ENCODE measurements at regions not wholly inside any gene's neighbourhood (a gene's known extent, or its start where the extent isn't known, plus 50 kb on each side); places are given as distances from the start of the nearest gene placed in this dataset.

DNA sequence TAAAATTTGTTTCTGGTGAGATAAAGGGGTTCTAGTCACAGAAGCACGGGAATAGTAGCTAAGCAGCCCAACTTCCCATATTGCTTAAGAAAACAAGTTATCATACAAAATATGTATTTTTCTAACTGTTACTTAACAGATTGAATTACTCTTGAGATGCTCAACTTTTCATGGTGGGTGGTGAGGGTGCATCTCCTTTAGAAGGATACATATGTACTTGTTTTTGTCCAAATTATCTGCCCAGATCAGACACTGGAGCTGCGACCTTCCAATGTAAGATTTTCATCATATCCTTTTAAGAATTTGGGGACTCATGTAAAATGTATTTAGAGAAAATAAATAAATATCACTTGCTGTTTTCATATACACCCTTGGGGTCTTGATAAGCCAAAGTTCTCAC lies 252.2 kb upstream of the SOX2 start:
- no peak for DNase-seq (ENCODE audit: low read depth)

DNA sequence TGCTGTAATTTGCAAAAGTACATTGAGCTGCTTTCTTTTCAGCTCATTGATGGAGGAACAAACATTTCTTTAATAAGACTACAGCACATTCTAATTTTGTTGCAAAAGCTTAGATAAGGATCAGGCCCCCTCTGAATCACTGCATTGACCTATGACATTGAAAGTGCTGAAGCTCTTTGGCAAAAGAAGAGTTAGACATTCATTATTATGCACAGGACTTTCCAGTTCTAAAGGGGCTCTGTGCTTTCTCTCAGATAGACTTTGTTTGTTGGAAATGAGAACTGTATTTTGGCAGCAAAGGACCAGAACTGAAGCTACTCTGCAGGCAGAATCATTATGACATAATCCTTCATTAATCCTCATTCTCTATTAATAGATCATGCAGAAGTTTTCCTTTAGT lies 252.9 kb upstream of the SOX2 start:
- H3K4me3 ChIP-seq (ENCODE audit: low read depth, low read length), result no peak overlapping the region
- DNase-seq (ENCODE audit: low read depth), result no peak

More for the DNA sequence above, 252.2 kb upstream of the SOX2 start:
- no peak overlapping the region for H3K4me3 ChIP-seq (ENCODE audit: low read depth, low read length)

DNA sequence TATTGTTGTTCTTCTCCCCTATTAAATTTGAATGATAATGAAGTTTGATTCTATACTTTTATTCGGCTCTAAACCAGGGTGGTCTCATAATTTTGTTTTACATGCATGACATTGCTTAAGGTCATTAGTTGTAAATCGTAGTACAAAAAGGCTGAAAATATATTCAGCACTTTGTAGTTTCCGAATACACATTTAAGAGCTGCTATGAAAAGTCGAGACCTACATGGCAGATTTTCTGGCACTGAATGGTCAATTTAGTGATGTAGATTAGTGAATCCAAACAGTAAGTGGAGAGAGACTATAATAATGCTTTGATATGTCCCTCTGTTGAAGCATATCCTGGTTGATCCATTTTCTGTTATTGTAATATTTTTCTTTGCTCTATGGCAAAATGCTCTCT lies 254.0 kb upstream of the SOX2 start:
- no peak for DNase-seq (ENCODE audit: low read depth)
- H3K4me3 ChIP-seq (ENCODE audit: low read depth, low read length), result no peak overlapping the region

DNA sequence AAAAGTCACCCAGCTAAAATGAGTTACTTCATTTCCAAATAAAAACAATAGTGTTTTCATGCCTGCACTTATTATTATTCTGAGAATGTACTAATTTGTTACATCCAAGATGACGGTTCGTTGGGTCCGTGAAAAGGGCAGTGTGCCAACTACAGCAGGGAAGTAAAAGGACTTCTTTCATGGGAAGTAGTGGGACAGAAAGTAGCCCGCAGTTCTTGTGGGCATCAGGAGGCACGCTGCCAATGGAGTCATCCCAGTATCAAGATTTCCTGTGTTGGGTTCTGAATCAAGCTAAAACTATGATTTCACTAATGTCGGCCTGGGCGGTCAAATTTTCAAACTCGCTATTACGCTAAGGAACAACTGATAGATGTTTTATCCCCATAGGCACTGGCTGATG lies 254.5 kb upstream of the SOX2 start:
- no peak for DNase-seq (ENCODE audit: low read depth)

DNA sequence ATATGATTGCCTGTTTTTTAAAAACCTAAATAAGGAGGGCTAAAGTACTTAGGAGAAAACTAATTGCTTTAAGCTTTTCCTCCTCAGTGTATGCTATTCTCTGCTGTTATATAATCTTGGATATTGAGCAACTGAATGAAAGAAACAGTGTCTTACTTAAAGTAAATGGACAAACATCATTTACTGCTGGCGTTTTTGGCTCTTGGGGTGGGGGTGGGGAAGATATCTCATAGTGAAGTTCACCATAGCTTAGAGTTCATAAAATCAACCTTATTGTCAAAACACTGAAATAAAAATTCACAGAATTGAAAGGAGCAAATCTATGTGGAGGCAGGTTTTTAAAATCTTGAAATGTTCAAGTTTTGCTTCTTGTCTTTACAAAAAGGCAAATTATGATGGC lies 256.4 kb upstream of the SOX2 start:
- H3K4me3 ChIP-seq (ENCODE audit: low read depth, low read length), result no peak overlapping the region
- no peak for DNase-seq (ENCODE audit: low read depth)

More for the DNA sequence above, 254.5 kb upstream of the SOX2 start:
- no peak overlapping the region for H3K4me3 ChIP-seq (ENCODE audit: low read depth, low read length)

DNA sequence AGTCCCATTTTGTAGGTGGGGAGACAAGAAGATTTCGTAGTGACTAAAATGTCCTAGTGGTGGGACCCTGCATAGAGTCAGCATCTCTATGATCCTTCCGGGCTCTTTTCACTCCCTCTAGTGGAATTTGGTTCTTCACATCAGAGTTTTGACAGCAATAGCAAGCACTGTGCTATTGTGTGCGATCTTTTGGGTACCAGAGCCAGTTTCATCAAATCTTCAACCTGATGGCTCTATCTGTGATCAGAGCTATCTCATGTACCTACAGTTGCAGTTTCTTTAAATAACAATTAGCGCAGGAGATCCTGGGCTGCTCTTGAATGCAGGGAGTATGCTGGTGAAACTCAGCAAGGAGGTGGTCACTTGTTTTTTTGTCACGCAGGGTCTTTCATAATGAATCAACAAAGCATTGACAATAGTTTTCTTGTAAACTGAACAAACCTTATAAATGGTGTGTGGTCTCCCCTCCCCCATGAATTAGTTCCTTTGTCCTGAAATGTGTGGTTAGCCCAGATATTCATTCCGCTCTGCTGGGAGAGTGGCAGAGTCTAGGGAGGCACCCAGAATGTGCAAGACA lies 257.2 kb upstream of the SOX2 start:
- DNase-seq (ENCODE audit: low read depth), result no peak
- H3K4me3 ChIP-seq (ENCODE audit: low read depth, low read length), result no peak overlapping the region

DNA sequence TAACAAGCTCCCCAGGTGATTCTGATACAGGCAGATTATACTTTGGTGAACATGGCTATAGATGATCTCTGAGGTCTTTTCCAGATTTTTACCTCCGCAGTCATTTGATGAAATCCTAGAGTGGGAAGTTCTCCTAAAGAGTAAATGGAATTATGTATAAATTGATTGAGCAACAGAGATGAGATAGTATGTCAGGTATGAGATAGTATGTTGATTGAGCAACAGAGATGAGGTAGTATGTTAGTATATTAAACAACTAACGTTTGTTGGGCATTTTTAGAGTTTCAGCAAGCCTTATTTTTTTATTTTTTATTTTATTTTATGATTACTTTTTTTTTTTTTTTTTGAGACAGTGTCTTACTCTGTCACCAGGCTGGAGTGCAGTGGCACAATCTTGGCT lies 265.0 kb upstream of the SOX2 start:
- DNase-seq (ENCODE audit: low read depth), result no peak
- H3K4me3 ChIP-seq (ENCODE audit: low read depth, low read length), result no peak overlapping the region

DNA sequence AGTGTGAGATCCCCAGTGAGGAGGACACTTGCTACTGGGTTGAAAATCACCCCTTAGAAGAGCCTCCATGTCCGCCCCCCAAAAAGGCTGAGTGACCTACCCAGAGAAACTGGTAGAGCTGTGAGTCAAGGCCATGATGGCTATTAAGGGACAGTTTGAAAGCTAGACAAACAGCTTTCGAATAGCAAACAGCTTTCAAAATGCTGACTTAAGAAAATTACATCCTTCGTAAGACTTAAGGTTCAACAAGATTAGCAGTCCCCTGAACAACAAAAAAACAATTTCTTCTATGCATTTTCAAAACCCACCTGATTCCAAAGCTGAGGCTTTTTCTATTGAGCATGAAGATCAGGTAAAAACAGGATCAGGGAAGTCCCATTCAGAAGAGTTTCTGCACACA lies 269.7 kb upstream of the SOX2 start:
- DNase-seq (ENCODE audit: low read depth), result no peak
- no peak overlapping the region for H3K4me3 ChIP-seq (ENCODE audit: low read depth, low read length)

DNA sequence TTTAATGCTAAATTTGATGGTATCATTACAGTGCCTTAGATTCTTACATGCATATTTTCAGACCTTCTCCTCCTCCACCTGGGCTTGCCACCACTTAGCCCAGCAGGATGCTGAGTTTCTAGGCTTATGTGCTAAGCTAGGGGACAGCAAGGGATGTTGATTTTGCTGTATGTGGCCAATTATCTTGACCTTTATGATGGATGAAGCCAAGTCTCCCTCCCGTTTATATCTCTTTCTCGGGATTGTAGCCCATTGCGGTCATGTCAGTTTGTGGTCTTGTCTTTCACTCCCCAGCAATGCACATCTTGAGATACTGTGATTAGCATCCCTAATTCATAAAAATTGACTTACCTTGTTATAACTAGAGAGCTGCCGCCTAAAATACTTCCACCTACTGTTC lies 278.7 kb upstream of the SOX2 start:
- DNase-seq (ENCODE audit: low read depth), result no peak
- H3K4me3 ChIP-seq (ENCODE audit: low read depth, low read length), result no peak overlapping the region

DNA sequence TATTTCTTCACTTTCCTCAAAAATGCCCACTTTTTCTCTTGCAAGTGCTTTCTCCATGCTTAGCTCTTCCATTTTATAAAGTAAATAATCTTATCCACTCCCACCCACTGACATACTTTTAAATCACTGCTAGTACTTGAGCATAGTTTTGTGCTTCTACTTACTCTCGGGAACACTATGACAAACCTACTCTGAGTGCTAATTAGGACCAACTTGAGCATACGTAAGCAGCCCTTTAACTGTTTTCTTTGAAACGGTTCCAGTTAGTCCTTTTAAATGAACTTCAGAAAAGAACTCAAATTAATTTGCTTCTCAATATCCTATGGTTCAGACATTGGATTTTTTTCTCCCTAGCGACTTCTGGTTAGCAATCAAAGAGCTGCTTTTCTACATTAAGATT lies 280.0 kb upstream of the SOX2 start:
- H3K4me3 ChIP-seq (ENCODE audit: low read depth, low read length), result no peak overlapping the region
- no peak for DNase-seq (ENCODE audit: low read depth)

DNA sequence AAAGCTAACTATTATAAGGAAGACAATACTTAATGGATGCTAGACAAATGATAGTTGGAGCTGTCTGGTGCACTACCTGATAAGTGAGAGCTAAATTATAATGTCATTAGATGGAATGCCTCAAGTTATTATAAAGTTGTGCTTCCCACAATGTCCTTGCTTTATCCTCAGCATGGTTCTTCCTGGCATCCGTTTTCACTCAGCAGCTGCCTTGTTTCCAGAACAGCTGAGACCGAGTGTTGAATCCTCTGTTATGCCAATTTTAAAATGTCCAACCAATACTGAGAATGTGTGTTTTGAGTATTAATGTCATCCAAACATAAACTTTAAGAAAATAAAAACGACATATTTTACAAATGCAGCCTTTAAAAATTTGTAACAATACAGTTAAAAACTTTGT lies 286.7 kb upstream of the SOX2 start:
- no peak overlapping the region for H3K4me3 ChIP-seq (ENCODE audit: low read depth, low read length)
- no peak for DNase-seq (ENCODE audit: low read depth)

DNA sequence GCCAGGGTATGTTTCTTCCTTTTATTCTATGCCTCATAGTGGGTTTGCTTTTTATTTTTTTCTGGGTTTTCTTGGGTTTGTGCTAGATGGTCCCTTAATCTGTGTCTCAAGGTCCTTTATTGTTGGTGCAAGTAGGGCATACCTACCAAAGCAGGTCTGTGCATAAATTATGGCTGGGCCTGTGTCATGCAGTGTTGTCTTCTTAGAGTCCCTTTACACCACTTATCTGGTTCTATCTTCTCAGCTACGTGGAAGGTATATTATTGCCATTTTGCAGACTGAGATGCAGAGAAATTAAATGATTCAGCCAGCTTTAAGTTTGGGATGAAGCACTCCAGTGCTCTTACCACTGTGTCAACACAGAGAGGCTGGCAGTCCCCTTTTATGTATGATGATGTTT lies 293.5 kb upstream of the SOX2 start:
- no peak overlapping the region for H3K4me3 ChIP-seq (ENCODE audit: low read depth, low read length)
- no peak for DNase-seq (ENCODE audit: low read depth)

DNA sequence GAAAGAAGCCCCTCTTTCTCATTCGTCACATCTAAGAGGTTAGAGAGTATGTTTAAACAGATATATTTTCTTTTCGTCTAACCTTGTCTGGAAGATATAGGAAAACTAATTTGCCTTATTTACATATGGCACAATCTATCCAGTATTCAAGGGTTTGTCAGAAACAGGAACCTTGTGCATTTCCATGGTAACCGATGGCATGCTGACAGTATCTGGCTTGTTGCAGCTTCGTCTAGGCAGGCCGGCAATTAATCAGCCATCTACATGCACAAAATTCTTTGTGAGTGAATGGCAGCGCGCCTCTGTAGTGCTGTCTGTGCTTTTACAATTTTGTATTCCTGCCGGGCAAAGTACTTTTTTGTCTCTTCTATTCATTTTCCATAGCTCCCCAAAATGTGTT lies 294.0 kb upstream of the SOX2 start:
- no peak for DNase-seq (ENCODE audit: low read depth)
- H3K4me3 ChIP-seq (ENCODE audit: low read depth, low read length), result no peak overlapping the region

DNA sequence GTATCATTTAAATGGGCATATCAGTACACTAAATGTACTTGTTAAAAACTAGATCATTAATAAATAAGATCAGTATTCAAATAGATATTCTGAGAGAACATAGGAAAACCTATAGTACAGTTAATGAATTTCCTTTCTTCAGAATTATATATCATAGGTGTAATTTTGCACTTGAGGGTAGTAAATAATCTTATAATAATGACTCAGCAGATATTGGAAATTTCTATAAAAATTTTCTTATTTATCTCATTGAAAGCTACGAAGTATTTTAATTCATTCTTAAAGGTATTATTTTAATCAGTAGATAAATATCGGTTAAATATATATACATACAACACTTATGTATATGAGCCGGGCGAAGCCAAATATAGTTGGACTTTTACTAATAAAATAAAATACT lies 300.9 kb upstream of the SOX2 start:
- no peak for DNase-seq (ENCODE audit: low read depth)
- H3K4me3 ChIP-seq (ENCODE audit: low read depth, low read length), result no peak overlapping the region

DNA sequence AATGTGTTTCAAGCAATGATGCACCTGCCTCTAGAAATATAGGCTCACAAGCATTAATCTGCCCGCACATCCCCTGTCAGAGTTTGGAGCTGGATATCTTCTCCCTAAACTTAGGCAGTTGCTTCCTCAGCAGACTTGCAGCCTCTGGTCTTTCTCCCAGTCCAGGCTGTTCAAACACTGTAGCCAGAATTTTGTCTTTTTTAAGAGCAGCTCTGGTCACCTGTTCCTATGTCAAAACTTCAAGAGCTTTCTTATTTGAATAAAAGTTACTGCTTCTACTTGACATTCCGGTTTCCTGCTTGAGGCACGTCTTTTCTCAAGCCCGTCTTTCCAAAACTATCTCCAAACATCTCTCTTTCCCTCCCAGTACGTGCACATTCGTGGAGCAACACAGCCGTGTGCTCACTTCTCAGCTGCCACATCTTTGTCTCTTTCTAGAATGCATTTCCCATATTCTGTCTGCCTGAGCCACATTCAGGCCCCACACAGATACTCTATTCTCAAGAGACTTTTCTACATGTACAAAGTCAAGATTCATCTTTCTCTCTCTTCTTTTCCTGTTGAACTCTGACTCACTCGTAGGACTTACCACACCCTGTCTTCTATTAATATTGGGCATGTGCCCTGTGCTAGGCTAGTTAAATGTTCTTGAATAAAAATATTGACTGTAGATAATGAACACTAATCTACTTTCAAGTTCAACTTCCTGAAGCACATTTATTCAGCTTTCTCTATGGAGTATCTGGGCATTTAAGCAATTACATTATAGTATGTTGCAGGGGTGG lies 307.7 kb upstream of the SOX2 start:
- no peak for DNase-seq (ENCODE audit: low read depth)
- H3K4me3 ChIP-seq (ENCODE audit: low read depth, low read length), result no peak overlapping the region

DNA sequence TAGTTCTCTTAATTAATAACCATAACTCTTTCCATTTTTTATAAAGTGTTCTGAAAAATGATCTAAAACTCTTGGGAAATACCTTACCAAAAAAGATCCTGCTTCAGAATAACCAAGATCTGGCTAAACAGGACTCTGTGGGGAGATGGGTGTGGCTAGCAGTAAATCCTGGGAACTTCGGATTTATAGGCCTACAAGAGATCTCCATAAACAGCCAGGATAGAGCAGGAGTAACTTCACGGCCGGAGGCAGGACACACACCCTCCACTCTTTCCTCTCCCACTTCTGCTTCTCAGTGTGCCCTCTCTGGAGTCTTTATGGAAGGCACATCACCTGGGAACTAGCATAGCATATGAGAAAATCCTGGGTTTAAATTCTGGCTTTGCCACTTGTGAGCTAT lies 309.4 kb upstream of the SOX2 start:
- no peak overlapping the region for H3K4me3 ChIP-seq (ENCODE audit: low read depth, low read length)
- DNase-seq (ENCODE audit: low read depth), result no peak

DNA sequence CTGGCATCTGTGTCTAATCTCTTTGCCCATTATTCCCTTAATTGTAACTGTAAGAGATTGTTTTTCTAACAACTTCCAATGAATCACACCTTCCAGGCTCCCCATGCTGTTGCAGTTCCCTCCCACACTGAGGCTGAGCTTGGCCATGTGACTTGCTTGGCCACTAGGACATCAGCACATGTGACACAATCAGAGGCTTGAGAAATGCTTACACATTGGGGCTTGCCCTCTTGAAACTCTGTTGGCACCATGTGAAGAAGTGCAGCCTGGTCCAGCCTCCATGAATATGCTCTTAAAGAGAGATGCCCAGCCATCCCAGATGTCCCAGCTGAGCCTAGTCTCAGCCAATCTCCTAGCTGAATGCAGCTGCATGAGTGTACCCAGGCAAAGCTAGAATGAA lies 326.8 kb upstream of the SOX2 start:
- H3K4me3 ChIP-seq (ENCODE audit: low read depth, low read length), result no peak overlapping the region
- DNase-seq (ENCODE audit: low read depth), result no peak

DNA sequence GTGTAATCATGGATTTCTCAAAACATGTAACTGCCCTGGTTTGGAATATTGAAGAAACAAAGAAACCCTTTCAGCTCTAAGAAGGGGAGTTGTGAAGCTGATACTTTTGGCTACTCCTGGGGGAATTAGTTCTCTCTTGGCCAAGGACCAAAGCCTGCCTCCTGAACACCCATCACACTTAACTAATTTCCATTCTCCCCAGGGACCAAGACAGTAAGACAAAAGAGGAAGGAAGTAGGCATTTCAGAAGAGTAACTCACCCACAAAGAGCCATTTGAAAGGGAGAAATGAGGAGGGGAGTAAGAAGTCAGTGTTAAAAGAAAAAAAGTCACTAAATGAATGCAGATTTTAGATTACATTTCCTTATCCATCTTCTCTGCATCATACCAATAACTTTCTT lies 328.0 kb upstream of the SOX2 start:
- H3K4me3 ChIP-seq (ENCODE audit: low read depth, low read length), result no peak overlapping the region
- no peak for DNase-seq (ENCODE audit: low read depth)

DNA sequence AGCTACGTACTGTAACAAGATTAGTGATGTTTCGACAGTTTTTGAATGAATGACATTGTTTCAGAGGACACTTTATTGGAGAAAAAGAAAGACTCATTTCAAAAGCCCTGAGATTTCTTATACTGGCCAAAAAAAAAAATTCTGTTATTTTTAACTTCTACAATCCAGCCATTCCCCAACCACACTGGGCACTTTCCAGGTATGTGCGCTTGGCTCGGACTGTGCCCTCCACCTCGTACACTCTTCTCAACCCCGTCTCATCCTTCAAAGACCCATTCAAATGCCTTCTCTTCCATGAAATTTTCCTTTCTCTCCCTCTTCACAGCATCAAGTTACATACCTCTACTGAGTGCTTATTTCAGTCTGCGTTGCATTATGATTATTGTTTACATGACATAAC lies 328.5 kb upstream of the SOX2 start:
- H3K4me3 ChIP-seq (ENCODE audit: low read depth, low read length), result no peak overlapping the region
- DNase-seq (ENCODE audit: low read depth), result no peak

DNA sequence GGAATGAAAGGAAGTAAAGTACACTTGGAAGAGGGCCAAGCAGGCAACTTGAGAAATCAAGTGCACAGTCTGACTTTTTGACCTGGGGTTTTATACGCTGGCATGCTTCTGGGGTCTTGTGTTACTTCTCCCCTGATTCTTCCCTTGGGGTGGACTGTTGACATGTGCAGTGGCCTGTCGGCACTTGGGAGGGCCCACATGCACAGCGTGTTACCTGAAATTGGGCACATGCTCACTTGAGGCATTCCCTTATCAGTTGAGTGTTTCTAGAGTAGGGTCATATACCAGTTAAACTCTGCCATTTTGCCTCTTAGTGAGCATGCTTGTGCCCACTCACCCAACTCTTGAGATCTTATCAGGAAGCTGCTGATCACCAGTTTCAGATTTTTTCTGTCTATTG lies 329.1 kb upstream of the SOX2 start:
- DNase-seq (ENCODE audit: low read depth), result no peak
- no peak overlapping the region for H3K4me3 ChIP-seq (ENCODE audit: low read depth, low read length)

DNA sequence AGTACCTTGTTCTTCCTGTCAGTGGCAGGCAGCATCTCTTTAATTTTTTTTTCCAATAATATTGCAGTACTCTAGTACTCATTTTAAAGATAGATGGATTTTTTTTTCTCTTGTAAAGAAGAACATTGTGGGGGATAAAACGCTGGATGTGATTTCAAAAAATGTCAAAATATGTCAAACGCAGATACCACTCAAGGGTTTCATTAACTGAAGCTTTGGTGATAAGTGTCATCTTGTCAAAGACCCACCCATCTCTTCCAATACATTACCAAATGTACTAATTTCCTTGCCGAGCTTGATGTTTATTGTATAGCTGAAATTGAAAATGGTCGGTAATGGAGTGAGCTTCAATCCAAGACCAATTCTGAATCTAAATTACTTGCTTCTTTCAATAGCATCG lies 332.4 kb upstream of the SOX2 start:
- no peak overlapping the region for H3K4me3 ChIP-seq (ENCODE audit: low read depth, low read length)
- DNase-seq (ENCODE audit: low read depth), result no peak

DNA sequence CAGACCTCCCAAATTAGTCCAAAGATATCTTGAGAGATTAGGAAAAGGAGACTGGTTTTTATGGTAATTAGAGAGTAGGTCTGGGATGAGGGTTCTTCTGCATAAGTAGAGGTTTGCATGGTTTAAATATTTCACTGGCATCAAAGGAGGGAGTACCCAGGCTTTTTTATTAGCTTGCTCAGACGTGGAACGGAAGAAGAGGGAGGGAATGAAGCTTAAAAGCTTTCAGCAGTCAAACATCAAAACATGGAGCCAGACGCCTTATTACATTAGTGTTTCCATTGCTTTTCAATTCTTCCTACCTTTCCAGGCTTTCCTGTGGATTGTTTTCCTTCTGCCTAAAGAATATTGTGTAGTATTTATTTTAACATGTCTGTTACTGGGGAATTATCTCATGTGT lies 342.1 kb upstream of the SOX2 start:
- H3K4me3 ChIP-seq (ENCODE audit: low read depth, low read length), result no peak overlapping the region
- no peak for DNase-seq (ENCODE audit: low read depth)
